ENCODE measurements at regions not wholly inside any gene's neighbourhood (a gene's known extent, or its start where the extent isn't known, plus 50 kb on each side); places are given as distances from the start of the nearest gene placed in this dataset.

GRCh38 chr7:145957160-145957890, 159.3 kb upstream of the CNTNAP2 start:
- Histone ChIP-seq H3K9ac (ENCODE audit: low read length) (no peak overlapping the region), H3K9me3 (ENCODE audit: insufficient read depth, low read length) (no peaks in the 10 kb centered on the region), H3K4me1 (ENCODE audit: low read length) (no peaks in the 10 kb centered on the region), H4K20me1 (ENCODE audit: insufficient read depth, low read length) (no peaks in the 10 kb centered on the region), H3K27ac (ENCODE audit: low read length) (no peak overlapping the region), H3K36me3 (replicated peaks; ENCODE audit: low read depth, low read length) (no peaks in the 10 kb centered on the region), H3K79me2 (ENCODE audit: low read length) (no peaks in the 10 kb centered on the region), H2AFZ (ENCODE audit: low read depth, low read length) (no peak overlapping the region), H3K4me2 (ENCODE audit: low read length) (no peak overlapping the region), H3K27me3 (ENCODE audit: low read depth, low read length) (no peaks in the 10 kb centered on the region), H3K4me3 (ENCODE audit: low read length) (no peak overlapping the region)
- TF ChIP-seq, protein P1, sequence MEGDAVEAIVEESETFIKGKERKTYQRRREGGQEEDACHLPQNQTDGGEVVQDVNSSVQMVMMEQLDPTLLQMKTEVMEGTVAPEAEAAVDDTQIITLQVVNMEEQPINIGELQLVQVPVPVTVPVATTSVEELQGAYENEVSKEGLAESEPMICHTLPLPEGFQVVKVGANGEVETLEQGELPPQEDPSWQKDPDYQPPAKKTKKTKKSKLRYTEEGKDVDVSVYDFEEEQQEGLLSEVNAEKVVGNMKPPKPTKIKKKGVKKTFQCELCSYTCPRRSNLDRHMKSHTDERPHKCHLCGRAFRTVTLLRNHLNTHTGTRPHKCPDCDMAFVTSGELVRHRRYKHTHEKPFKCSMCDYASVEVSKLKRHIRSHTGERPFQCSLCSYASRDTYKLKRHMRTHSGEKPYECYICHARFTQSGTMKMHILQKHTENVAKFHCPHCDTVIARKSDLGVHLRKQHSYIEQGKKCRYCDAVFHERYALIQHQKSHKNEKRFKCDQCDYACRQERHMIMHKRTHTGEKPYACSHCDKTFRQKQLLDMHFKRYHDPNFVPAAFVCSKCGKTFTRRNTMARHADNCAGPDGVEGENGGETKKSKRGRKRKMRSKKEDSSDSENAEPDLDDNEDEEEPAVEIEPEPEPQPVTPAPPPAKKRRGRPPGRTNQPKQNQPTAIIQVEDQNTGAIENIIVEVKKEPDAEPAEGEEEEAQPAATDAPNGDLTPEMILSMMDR (IDR thresholded peaks at IDR 0.05; ENCODE audit: low read depth, low read length) = no peak
- no peak for TF ChIP-seq EZH2phosphoT487 (IDR thresholded peaks at IDR 0.05; ENCODE audit: low read depth)

GRCh38 chr7:145951566-145951965, 165.0 kb upstream of the CNTNAP2 start:
- H3K27me3 ChIP-seq (ENCODE audit: low read depth, low read length) = no peaks in the 10 kb centered on the region
- no peaks in the 10 kb centered on the region for H3K4me1 ChIP-seq (ENCODE audit: low read length)
- H3K9ac ChIP-seq (ENCODE audit: low read length) = no peak overlapping the region
- no peak overlapping the region for H3K27ac ChIP-seq (ENCODE audit: low read length)
- H3K9me3 ChIP-seq (ENCODE audit: insufficient read depth, low read length) = no peaks in the 10 kb centered on the region
- H3K36me3 ChIP-seq (replicated peaks; ENCODE audit: low read depth, low read length) = no peaks in the 10 kb centered on the region
- H3K4me2 ChIP-seq (ENCODE audit: low read length) = no peak overlapping the region
- H3K79me2 ChIP-seq (ENCODE audit: low read length) = no peaks in the 10 kb centered on the region
- no peaks in the 10 kb centered on the region for H4K20me1 ChIP-seq (ENCODE audit: insufficient read depth, low read length)
- no peak overlapping the region for H3K4me3 ChIP-seq (ENCODE audit: low read length)
- no peak overlapping the region for H2AFZ ChIP-seq (ENCODE audit: low read depth, low read length)
- no peak for TF ChIP-seq EZH2phosphoT487 (IDR thresholded peaks at IDR 0.05; ENCODE audit: low read depth)
- TF ChIP-seq, protein P1 (IDR thresholded peaks at IDR 0.05; ENCODE audit: low read depth, low read length) = no peak

GRCh38 chr7:145928937-145929336, 187.7 kb upstream of the CNTNAP2 start:
- no peak for TF ChIP-seq EZH2phosphoT487 (IDR thresholded peaks at IDR 0.05; ENCODE audit: low read depth)
- TF ChIP-seq, protein P1 (IDR thresholded peaks at IDR 0.05; ENCODE audit: low read depth, low read length) = no peak
- no peaks in the 10 kb centered on the region for H3K79me2 ChIP-seq (ENCODE audit: low read length)
- H3K4me2 ChIP-seq (ENCODE audit: low read length) = no peak overlapping the region
- H2AFZ ChIP-seq (ENCODE audit: low read depth, low read length) = no peak overlapping the region
- no peak overlapping the region for H3K9ac ChIP-seq (ENCODE audit: low read length)
- no peaks in the 10 kb centered on the region for H3K36me3 ChIP-seq (replicated peaks; ENCODE audit: low read depth, low read length)
- no peaks in the 10 kb centered on the region for H3K4me1 ChIP-seq (ENCODE audit: low read length)
- no peak overlapping the region for H3K4me3 ChIP-seq (ENCODE audit: low read length)
- no peak overlapping the region for H3K27ac ChIP-seq (ENCODE audit: low read length)
- no peaks in the 10 kb centered on the region for H4K20me1 ChIP-seq (ENCODE audit: insufficient read depth, low read length)
- H3K9me3 ChIP-seq (ENCODE audit: insufficient read depth, low read length) = no peaks in the 10 kb centered on the region
- no peaks in the 10 kb centered on the region for H3K27me3 ChIP-seq (ENCODE audit: low read depth, low read length)

GRCh38 chr7:145919712-145920111, 196.9 kb upstream of the CNTNAP2 start:
- Histone ChIP-seq H3K27ac (ENCODE audit: low read length) (no peak overlapping the region), H2AFZ (ENCODE audit: low read depth, low read length) (no peak overlapping the region), H3K4me3 (ENCODE audit: low read length) (no peak overlapping the region), H3K27me3 (ENCODE audit: low read depth, low read length) (no peaks in the 10 kb centered on the region), H3K36me3 (replicated peaks; ENCODE audit: low read depth, low read length) (no peaks in the 10 kb centered on the region), H3K9me3 (ENCODE audit: insufficient read depth, low read length) (peaks cover 4% of the 10 kb centered on the region; the same call in 1 of the 2 replicates), H3K4me2 (ENCODE audit: low read length) (no peak overlapping the region), H3K4me1 (ENCODE audit: low read length) (no peaks in the 10 kb centered on the region), H3K9ac (ENCODE audit: low read length) (no peak overlapping the region), H3K79me2 (ENCODE audit: low read length) (no peaks in the 10 kb centered on the region), H4K20me1 (ENCODE audit: insufficient read depth, low read length) (no peaks in the 10 kb centered on the region)
- TF ChIP-seq, protein P1 (IDR thresholded peaks at IDR 0.05; ENCODE audit: low read depth, low read length) = no peak
